NB4 (cell line): ENCODE measurements at regions not wholly inside any gene's neighbourhood (a gene's known extent, or its start where the extent isn't known, plus 50 kb on each side); places are given as distances from the start of the nearest gene placed in this dataset.

Experiments
- CTCF ChIP-seq: IDR thresholded peaks from one replicate; pipeline ENCODE4 v1.5.1; 2012; ENCODE audit warnings: low read depth, low read length
- MYC ChIP-seq: IDR thresholded peaks from 2 replicates; pipeline ENCODE4 v1.6.1; 2011; ENCODE audit warnings: low read depth, low read length
- POLR2A ChIP-seq: IDR thresholded peaks from 2 replicates; pipeline ENCODE4 v1.6.1; 2011; ENCODE audit warnings: mild to moderate bottlenecking; ENCODE audit not compliant: insufficient read length; ENCODE audit errors: extremely low read depth

- TF ChIP-seq CTCF (no peak), POLR2A (no peak), MYC (no peak)
Observed at GRCh38 chr10:47114680-47115186, 185.3 kb upstream of the GDF10 start.
